GM13977 (cell line): ENCODE measurements at regions not wholly inside any gene's neighbourhood (a gene's known extent, or its start where the extent isn't known, plus 50 kb on each side); places are given as distances from the start of the nearest gene placed in this dataset.
"Not testable (repeated sequence)": the region's sequence is repeated elsewhere in the genome, so short reads cannot be mapped to it uniquely, and the experiment has no call there.

Experiments
- DNase-seq: peaks from one replicate; pipeline ENCODE4 v3.0.0; 2012; ENCODE audit warnings: low spot score
- in situ Hi-C: fragments of 300-500 bp; cut with MboI; formaldehyde crosslinking; loops from one replicate; pipeline ENCODE4 v1.12.0; 2022; ENCODE audit warnings: low sequenced_read_pairs, low pct_unique_long_range_greater_than_20kb, mixed read lengths, inconsistent platforms; ENCODE audit not compliant: unreplicated experiment
- TF ChIP-seq, protein P1 (sequence below): IDR thresholded peaks from 2 replicates; pipeline ENCODE4 v1.5.1; 2012; ENCODE audit warnings: mild to moderate bottlenecking, control low read depth; ENCODE audit not compliant: insufficient read depth; ENCODE audit errors: extremely low read depth, missing control alignments

DNA sequence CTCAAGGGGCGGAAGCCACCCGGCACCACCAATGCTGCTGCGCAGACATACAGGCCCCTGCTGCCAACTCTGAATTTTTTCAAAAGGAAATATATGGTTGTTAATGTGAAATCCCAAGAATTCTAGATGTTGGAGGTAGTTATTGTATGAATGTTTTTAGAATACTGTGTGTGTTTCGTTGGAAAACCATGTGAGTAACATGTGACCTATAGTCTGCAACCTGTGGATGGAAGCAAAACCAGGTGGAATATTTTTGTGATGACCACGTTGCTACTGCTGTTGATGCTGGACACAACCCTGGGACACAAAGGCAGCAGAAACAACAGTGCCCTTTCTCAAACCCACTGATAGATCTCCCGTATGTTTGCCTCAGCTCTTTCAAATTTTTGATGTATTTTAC lies 376.3 kb upstream of the SALL1 start:
- no peak for DNase-seq
- in situ Hi-C loops, result no loop called here
- TF ChIP-seq, protein P1, sequence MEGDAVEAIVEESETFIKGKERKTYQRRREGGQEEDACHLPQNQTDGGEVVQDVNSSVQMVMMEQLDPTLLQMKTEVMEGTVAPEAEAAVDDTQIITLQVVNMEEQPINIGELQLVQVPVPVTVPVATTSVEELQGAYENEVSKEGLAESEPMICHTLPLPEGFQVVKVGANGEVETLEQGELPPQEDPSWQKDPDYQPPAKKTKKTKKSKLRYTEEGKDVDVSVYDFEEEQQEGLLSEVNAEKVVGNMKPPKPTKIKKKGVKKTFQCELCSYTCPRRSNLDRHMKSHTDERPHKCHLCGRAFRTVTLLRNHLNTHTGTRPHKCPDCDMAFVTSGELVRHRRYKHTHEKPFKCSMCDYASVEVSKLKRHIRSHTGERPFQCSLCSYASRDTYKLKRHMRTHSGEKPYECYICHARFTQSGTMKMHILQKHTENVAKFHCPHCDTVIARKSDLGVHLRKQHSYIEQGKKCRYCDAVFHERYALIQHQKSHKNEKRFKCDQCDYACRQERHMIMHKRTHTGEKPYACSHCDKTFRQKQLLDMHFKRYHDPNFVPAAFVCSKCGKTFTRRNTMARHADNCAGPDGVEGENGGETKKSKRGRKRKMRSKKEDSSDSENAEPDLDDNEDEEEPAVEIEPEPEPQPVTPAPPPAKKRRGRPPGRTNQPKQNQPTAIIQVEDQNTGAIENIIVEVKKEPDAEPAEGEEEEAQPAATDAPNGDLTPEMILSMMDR, result no peak

DNA sequence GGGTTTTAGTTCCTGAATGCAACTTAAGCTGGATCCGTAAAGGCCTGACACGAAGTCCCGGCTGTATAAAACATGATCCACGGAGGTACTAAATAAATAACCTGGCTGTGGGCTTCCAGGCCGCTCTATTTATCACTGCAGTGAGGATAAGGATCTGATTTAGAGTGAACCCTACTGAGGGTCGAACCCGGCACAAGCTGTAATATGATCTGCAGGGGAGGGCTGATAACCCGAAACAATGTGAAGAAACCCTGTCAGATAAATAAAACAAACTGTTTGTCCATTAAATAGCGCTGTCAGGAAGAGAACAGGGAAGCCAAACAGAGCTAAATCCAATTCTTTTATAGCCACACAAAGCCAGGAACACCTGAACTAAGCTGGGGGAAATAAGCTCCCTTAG lies 375.6 kb upstream of the SALL1 start:
- TF ChIP-seq, protein P1, result no peak
- in situ Hi-C loops, result no loop called here

DNA sequence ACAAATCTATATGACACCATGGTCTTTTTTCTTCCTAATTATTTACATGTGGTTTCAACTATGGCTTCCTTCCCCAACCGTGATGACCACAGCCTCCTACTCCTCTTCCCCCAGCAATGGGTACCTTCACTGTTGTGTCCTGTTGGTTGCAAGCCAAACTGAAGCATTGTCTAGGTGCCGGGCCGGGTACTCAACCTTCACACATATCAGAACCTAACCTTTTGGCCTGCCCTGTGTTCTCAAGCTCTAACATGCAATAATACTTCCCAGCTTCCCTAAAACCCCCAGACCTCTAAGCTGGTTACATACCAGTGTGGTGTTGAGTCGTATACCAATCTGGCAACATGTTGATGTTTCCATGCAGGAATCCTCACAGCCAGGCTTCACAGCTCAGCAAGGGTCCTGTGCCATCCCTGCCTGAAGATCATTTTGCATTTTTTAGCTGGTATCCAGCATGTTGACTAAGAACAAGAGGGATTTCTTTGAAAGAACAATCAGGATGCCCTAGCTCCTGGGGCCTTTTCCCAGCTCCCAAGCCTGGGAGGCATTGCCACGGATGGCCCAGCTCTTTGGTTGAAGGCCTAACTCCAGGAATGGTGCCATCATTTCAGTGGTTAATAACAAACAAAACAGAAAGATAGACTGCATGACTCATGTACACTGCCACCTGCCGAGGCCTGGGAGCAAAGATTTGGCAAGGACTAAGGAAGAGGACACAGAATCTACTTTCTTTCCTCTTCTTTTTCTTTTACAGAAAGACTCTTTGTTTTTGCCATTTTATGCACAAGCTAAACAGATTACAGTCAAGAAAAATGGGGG lies 373.7 kb upstream of the SALL1 start:
- TF ChIP-seq, protein P1, result no peak
- in situ Hi-C loops, result no loop called here
- no peak for DNase-seq

More for the DNA sequence above, 375.6 kb upstream of the SALL1 start:
- no peak for DNase-seq

DNA sequence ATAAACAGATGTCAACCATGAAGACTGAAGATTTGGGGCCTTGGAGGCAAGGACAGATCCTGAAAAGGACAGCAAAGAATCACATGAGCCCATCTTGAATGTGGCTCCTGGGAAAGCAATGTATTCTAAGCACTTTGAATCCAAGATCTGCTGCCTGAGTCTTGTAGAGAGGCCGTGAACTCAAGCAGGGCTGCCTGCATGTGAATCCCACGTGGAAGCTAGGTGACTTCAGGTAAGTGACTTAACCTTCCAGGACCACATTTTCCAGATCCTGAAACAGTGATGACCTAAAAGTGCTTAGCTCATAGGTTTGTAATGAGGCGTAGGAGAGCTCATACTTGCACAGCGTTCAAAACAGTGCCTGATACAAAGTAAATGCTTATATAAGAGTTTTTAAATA lies 373.0 kb upstream of the SALL1 start:
- in situ Hi-C loops, result no loop called here
- TF ChIP-seq, protein P1, result no peak
- DNase-seq, result no peak

DNA sequence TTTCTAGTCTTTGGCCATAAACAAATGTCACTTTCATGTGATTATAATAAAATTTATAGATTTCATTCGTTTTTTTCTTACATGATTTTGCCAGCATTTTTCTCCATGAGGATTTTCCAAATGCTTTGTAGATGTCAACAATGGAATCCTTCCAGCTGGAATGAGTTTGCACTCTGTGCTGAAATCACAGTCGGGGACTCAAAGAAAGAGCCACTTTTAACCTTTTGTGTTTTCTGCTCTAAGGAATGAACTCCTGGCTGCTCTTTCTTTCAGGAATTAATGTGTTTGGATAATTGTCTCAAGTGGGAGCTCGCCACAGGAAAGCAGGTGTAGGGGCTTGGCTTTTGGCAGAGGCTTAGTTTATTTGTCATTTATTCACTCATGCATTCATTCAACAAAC lies 372.3 kb upstream of the SALL1 start:
- TF ChIP-seq, protein P1, result no peak
- no peak for DNase-seq
- in situ Hi-C loops, result no loop called here

DNA sequence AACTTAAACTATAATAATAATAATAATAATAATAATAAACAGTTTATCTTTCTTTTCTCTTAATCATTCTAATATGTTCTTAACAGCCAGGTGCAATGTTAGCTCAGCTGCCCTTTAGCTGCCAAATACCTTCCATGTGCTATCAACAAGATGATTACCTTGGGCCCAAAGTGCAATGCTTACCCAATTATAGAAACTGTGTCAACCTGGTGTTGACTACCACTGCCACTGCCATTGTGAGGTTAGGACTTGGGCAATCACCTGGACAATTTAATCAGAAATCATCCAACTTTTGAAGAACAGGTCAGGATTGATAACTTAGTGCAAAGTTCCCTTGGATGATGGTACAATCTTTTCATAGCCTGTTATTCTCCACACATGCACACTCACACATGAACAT lies 371.8 kb upstream of the SALL1 start:
- DNase-seq, result no peak
- in situ Hi-C loops, result no loop called here
- TF ChIP-seq, protein P1, result no peak

DNA sequence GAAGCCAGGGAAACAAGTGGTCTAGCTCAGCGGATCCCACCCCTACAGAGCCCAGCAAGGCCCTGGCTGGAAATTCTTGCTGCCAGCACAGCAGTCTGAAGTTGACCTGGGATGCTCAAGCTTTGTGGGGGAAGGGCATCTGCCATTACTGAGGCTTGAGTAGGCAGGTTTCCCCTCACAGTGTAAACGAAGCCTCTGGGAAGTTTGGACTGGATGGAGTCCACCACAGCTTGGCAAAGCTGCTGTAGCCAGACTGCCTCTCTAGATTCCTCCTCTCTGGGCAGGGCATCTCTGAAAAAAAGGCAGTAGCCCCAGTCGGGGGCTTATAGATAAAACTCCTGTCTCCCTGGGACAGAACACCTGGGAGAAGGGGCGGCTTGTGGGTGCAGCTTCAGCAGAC lies 365.9 kb upstream of the SALL1 start:
- in situ Hi-C loops, DNase-seq: not testable (repeated sequence)
